Globus pallidus (tissue), 1 donor: ENCODE measurements at regions not wholly inside any gene's neighbourhood (a gene's known extent, or its start where the extent isn't known, plus 50 kb on each side); places are given as distances from the start of the nearest gene placed in this dataset.

Experiments used
- DNase-seq: peaks from one replicate; pipeline ENCODE4 v3.0.0-alpha.2; 2015; ENCODE audit warnings: low spot score

GRCh38 chr4:125808570-125808969, 493.8 kb downstream of the FAT4 start:
- DNase-seq, result no peak

- DNase-seq, result no peak
Measured at GRCh38 chr4:125811892-125812291, 497.1 kb downstream of the FAT4 start.

GRCh38 chr4:125826801-125827695, 512.3 kb downstream of the FAT4 start:
- no peak for DNase-seq

- no peak for DNase-seq
Measured at GRCh38 chr4:125827696-125828052, 512.9 kb downstream of the FAT4 start.

GRCh38 chr4:125828346-125828745, 513.6 kb downstream of the FAT4 start:
- DNase-seq, result no peak

- no peak for DNase-seq
Measured at GRCh38 chr4:125832161-125832560, 517.4 kb downstream of the FAT4 start.

GRCh38 chr4:125836597-125837195, 521.9 kb downstream of the FAT4 start:
- DNase-seq, result peak; percentile 5

- no peak for DNase-seq
Measured at GRCh38 chr4:125837493-125838201, 522.9 kb downstream of the FAT4 start.

- DNase-seq, result no peak
Measured at GRCh38 chr4:125838202-125838601, 523.4 kb downstream of the FAT4 start.

- DNase-seq, result peak; percentile 41
Measured at GRCh38 chr4:125838924-125839323, 524.2 kb downstream of the FAT4 start.

GRCh38 chr4:125843947-125844346, 529.2 kb downstream of the FAT4 start:
- DNase-seq, result no peak

GRCh38 chr4:125847518-125847917, 532.8 kb downstream of the FAT4 start:
- DNase-seq, result no peak

- DNase-seq, result no peak
Measured at GRCh38 chr4:125849869-125850268, 535.1 kb downstream of the FAT4 start.

GRCh38 chr4:125891597-125892258, 577.0 kb downstream of the FAT4 start:
- DNase-seq, result no peak

- DNase-seq, result no peak
Measured at GRCh38 chr4:125904802-125905201, 590.0 kb downstream of the FAT4 start.

- no peak for DNase-seq
Measured at GRCh38 chr4:125911058-125911457, 596.3 kb downstream of the FAT4 start.

- DNase-seq, result no peak
Measured at GRCh38 chr4:125911481-125911880, 596.7 kb downstream of the FAT4 start.

- no peak for DNase-seq
Measured at GRCh38 chr4:125917559-125917958, 602.8 kb downstream of the FAT4 start.

- no peak for DNase-seq
Measured at GRCh38 chr4:125928652-125929051, 613.9 kb downstream of the FAT4 start.

GRCh38 chr4:125938541-125938940, 623.8 kb downstream of the FAT4 start:
- no peak for DNase-seq

GRCh38 chr4:125940426-125940825, 625.7 kb downstream of the FAT4 start:
- DNase-seq, result no peak

GRCh38 chr4:125944966-125945365, 630.2 kb downstream of the FAT4 start:
- no peak for DNase-seq
